ENCODE measurements at regions not wholly inside any gene's neighbourhood (a gene's known extent, or its start where the extent isn't known, plus 50 kb on each side); places are given as distances from the start of the nearest gene placed in this dataset.

DNA sequence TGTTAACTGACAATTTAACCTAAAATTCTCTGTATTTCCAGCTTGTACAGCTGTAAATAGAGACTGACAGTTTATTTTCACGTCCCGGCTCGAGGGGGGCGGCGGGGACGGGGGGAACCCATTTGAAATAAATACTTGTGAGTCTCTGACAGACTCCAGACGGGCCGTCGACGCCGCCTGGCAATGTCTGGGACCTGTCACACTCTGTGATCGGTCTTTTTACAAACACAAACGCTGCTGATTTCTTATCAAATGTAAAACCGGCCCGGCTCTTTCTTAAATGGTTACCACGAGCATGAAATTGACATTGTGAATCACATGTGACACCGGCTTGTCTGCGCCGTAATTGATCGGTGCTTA lies 57.0 kb downstream of the UNCX start:
- DNase-seq = no peak
- no peak overlapping the region for H3K27ac ChIP-seq (ENCODE audit: low read depth in 2 of 2, low read length in 1 of 2)
- H3K4me3 ChIP-seq (ENCODE audit: low read depth in 2 of 2, low read length in 1 of 2) = no peak overlapping the region
- no peak overlapping the region for H3K9ac ChIP-seq
- CTCF ChIA-PET = interaction anchor here (1.0 to 3.3 kb wide), 6 partner anchors 27 to 297 kb away, joined by 3 to 9 read pairs (median 4); no protein-coding TSS in a partner anchor
- H4K20me1 ChIP-seq (ENCODE audit: insufficient read depth) = 0 out of 2 replicates have a peak, but pooled peaks cover 13% of the 10 kb centered on the region
- POLR2A ChIA-PET = no interaction called here
- H3K36me3 ChIP-seq (replicated peaks in 1 of 2; ENCODE audit: control insufficient read depth in 1 of 2, insufficient read depth in 2 of 2, low read length in 1 of 2) = no peaks in the 10 kb centered on the region
- no peaks in the 10 kb centered on the region for H3K9me2 ChIP-seq
- no peaks in the 10 kb centered on the region for H3K9me3 ChIP-seq
- H3F3A ChIP-seq (replicated peaks; ENCODE audit: insufficient read depth) = peaks cover 8% of the 10 kb centered on the region
- WGBS (ENCODE audit: low lambda C conversion rate) = 17% methylated on average over 20 of the region's 20 CpGs
- H3K27me3 ChIP-seq (ENCODE audit: insufficient read depth) = peaks cover 99% of the 10 kb centered on the region
- no peaks in the 10 kb centered on the region for H3K79me2 ChIP-seq (ENCODE audit: insufficient read depth)
- TF ChIP-seq MEF2A (IDR thresholded peaks at IDR 0.05; ENCODE audit: borderline replicate concordance, low read depth) (no peak), ELF1 (IDR thresholded peaks at IDR 0.05) (no peak), TEAD4 (IDR thresholded peaks at IDR 0.05; ENCODE audit: borderline replicate concordance, insufficient read depth) (no peak), RXRA (IDR thresholded peaks at IDR 0.05; ENCODE audit: borderline replicate concordance, low read depth) (no peak), SMC3 (IDR thresholded peaks at IDR 0.05; ENCODE audit: low read depth, low read length) (no peak), FOXM1 (IDR thresholded peaks at IDR 0.05; ENCODE audit: low read depth) (no peak)
- TF ChIP-seq, protein P1, sequence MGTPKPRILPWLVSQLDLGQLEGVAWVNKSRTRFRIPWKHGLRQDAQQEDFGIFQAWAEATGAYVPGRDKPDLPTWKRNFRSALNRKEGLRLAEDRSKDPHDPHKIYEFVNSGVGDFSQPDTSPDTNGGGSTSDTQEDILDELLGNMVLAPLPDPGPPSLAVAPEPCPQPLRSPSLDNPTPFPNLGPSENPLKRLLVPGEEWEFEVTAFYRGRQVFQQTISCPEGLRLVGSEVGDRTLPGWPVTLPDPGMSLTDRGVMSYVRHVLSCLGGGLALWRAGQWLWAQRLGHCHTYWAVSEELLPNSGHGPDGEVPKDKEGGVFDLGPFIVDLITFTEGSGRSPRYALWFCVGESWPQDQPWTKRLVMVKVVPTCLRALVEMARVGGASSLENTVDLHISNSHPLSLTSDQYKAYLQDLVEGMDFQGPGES (IDR thresholded peaks at IDR 0.05; ENCODE audit: low read depth, low read length) = no peak
- TF ChIP-seq, protein P2, sequence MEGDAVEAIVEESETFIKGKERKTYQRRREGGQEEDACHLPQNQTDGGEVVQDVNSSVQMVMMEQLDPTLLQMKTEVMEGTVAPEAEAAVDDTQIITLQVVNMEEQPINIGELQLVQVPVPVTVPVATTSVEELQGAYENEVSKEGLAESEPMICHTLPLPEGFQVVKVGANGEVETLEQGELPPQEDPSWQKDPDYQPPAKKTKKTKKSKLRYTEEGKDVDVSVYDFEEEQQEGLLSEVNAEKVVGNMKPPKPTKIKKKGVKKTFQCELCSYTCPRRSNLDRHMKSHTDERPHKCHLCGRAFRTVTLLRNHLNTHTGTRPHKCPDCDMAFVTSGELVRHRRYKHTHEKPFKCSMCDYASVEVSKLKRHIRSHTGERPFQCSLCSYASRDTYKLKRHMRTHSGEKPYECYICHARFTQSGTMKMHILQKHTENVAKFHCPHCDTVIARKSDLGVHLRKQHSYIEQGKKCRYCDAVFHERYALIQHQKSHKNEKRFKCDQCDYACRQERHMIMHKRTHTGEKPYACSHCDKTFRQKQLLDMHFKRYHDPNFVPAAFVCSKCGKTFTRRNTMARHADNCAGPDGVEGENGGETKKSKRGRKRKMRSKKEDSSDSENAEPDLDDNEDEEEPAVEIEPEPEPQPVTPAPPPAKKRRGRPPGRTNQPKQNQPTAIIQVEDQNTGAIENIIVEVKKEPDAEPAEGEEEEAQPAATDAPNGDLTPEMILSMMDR (IDR thresholded peaks at IDR 0.05) = no peak
- TF ChIP-seq, protein P3, sequence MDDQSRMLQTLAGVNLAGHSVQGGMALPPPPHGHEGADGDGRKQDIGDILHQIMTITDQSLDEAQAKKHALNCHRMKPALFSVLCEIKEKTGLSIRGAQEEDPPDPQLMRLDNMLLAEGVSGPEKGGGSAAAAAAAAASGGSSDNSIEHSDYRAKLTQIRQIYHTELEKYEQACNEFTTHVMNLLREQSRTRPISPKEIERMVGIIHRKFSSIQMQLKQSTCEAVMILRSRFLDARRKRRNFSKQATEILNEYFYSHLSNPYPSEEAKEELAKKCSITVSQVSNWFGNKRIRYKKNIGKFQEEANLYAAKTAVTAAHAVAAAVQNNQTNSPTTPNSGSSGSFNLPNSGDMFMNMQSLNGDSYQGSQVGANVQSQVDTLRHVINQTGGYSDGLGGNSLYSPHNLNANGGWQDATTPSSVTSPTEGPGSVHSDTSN (IDR thresholded peaks at IDR 0.05) = no peak
- 0 out of 2 replicates have a peak overlapping the region, but pooled peaks have one; percentile 47 for H3K4me2 ChIP-seq
- no peak overlapping the region for H2AFZ ChIP-seq (ENCODE audit: low read depth)
- H3K4me1 ChIP-seq (ENCODE audit: control insufficient read depth in 1 of 2, insufficient read depth in 2 of 2, low read depth in 1 of 2, low read length in 1 of 2) = peaks cover 0 to 4% of the 10 kb centered on the region in 2 experiments; a peak in 2 of 4 replicates

DNA sequence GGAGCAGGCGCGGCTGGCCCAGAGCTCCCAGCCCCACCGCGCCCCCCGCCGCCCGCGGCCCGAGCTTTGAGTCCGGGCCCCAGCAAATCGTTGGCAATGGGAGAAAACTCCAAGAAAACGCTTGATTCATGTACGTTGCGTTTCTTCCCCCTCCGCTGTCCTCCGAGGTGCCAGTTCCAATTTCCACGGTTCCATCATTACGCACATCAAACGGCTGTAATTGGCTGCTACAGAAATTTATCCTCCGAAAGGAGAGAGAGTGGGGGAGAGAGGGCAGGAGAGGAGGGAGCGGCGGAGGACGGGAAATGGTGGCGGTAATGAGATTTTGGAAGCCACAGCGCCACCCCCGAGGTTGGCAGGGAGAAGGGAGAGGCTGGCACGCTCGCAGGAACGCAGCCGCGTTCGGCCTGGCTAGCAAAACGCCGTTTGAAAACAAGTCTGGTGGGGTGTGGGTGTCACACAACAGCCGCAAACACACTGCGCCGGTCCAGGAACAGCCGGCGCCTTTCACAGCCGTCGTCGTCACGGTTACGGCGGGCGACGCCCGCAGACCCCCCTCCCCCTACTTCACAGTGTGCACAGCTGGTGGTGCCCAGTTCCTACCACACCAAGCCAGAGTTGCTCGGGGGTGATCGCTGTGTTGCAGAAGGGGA lies 57.5 kb downstream of the UNCX start:
- Histone ChIP-seq H3K79me2 (ENCODE audit: insufficient read depth) (no peaks in the 10 kb centered on the region), H2AFZ (ENCODE audit: low read depth) (0 out of 2 replicates have a peak overlapping the region, but pooled peaks have one; percentile 27), H3K4me2 (peak overlapping the region; percentile 47; the same call in 1 of the 2 replicates), H3K36me3 (replicated peaks in 1 of 2; ENCODE audit: control insufficient read depth in 1 of 2, insufficient read depth in 2 of 2, low read length in 1 of 2) (no peaks in the 10 kb centered on the region), H3K9ac (no peak overlapping the region), H3F3A (replicated peaks; ENCODE audit: insufficient read depth) (peaks cover 8% of the 10 kb centered on the region), H3K27me3 (ENCODE audit: insufficient read depth) (peaks cover 94% of the 10 kb centered on the region), H3K9me2 (no peaks in the 10 kb centered on the region), H3K4me1 (ENCODE audit: control insufficient read depth in 1 of 2, insufficient read depth in 2 of 2, low read depth in 1 of 2, low read length in 1 of 2) (peaks cover 0 to 4% of the 10 kb centered on the region in 2 experiments; a peak in 2 of 4 replicates), H3K4me3 (ENCODE audit: low read depth in 2 of 2, low read length in 1 of 2) (no peak overlapping the region; a peak in 1 of 4 replicates), H4K20me1 (ENCODE audit: insufficient read depth) (0 out of 2 replicates have a peak, but pooled peaks cover 9% of the 10 kb centered on the region), H3K27ac (ENCODE audit: low read depth in 2 of 2, low read length in 1 of 2) (no peak overlapping the region), H3K9me3 (no peaks in the 10 kb centered on the region)
- no peak for DNase-seq
- ChIA-PET CTCF (interaction anchor here (0.9 to 3.3 kb wide), 7 partner anchors 9 to 297 kb away, joined by 3 to 9 read pairs (median 4); no protein-coding TSS in a partner anchor), POLR2A (no interaction called here)
- WGBS (ENCODE audit: low lambda C conversion rate) = 7% methylated on average over 48 of the region's 50 CpGs
- TF ChIP-seq YY1 (IDR thresholded peaks at IDR 0.05; ENCODE audit: low read depth) = no peak
- TF ChIP-seq, protein P2 (IDR thresholded peaks at IDR 0.05) = peak; percentile 34
